GM18507 (cell line): ENCODE measurements at regions not wholly inside any gene's neighbourhood (a gene's known extent, or its start where the extent isn't known, plus 50 kb on each side); places are given as distances from the start of the nearest gene placed in this dataset.
"Not testable (repeated sequence)": the region's sequence is repeated elsewhere in the genome, so short reads cannot be mapped to it uniquely, and the experiment has no call there.

Source experiments
- DNase-seq: peaks from one replicate; pipeline ENCODE4 v3.0.0; 2011; ENCODE audit warnings: low read depth; ENCODE audit not compliant: insufficient read length; ENCODE audit errors: extremely low spot score
- FAIRE-seq: peaks from 2 replicates; lab custom pipeline; 2011; peaks lifted over from hg19 to GRCh38; lab: Jason Lieb, UNC

DNA sequence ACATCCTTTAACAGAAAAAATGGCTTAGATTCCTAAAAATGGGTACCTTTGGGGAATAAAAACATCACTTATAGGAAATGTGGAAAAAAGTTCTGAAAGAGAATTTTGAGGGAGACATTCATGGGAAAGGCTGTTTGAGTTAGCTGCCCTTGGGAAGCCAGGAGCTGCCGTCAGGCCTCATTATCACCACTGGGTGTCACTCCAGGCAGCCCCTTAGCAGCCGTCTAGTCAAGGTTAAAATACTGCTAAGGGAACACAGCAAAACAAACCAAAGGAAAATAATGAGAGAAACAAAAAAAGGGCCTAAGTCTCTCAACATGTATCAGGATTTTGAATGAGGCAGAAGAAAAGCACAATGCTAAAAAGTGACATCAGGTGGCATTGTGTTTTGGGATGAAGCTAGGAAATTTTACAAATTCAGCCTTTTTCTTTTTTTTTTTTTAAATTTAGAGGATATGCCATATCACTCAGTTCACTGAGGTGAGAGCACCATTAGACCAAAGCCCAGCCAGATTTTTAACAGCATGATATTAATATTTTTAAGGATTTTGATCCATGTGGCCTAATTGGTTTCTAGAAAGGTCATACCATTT lies 235.3 kb downstream of the GPAT3 start:
- no peak for DNase-seq
- FAIRE-seq, result peak; percentile 31

DNA sequence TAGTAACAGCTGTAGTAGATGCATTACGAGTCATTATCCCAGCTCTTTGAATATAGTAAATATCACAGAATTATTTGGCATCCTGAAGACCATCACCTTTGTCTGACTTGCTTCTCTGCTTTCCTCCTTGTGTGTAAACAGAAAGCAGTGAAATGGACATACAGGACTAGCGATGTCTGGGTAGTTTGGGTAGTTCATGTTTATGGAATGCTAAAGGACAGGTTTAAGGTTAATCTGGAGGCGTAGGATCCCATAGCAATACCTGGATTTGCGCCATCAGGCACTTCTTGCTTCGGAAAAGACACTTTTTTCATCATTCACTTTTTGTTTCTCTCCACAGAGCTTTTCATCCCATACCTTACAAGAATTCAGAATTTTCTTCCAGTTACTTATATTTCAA lies 232.2 kb downstream of the GPAT3 start:
- no peak for FAIRE-seq
- no peak for DNase-seq

DNA sequence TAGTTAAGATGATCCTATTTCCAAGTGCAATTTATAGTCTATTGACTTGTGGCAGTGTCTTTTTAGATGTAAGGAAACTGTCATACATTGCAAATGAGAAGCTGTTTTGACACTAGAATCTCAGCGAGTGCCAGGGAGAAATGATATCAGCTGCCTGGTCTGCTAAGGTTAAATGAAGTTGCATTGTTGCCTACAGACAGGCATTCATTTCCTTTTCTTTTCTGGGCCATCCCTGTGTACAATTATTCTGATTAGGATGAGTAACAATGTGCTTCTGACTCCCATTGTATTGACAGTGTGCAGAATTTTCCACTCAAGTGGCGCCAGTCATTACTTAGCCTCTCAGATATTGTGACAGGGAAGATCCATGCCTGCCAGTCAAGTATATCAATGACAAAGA lies 231.2 kb downstream of the GPAT3 start:
- DNase-seq (no peak), FAIRE-seq (no peak)

DNA sequence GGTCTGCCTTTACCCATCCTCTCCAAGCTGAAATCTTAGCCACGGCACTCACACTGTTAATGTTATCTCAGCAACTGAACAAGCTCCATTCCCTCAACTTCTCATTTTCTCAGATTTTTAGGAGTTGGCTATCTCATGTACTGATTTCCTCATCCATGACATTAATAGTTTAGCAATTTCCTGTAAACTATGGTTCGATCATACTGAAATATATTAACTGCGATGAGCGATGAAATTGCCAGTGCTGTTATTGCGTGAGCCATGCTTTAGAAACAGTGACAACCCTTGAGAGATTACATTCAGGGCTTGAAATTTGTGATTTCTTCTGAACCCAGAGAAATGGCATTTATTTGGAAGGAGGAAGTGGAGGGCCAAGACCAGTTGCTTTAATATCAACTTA lies 223.7 kb downstream of the GPAT3 start:
- DNase-seq (no peak), FAIRE-seq (no peak)

- FAIRE-seq, result no peak
- DNase-seq, result no peak
These were observed 222.4 kb downstream of the GPAT3 start for GRCh38 chr4:83758285-83758684.

- no peak for FAIRE-seq
- no peak for DNase-seq
These were observed 221.3 kb downstream of the GPAT3 start for GRCh38 chr4:83757121-83757621.

GRCh38 chr4:83753260-83753659 lies 217.4 kb downstream of the GPAT3 start:
- no peak for FAIRE-seq
- no peak for DNase-seq

- DNase-seq (no peak), FAIRE-seq (no peak)
These were observed 215.5 kb downstream of the GPAT3 start for GRCh38 chr4:83751336-83751949.

- FAIRE-seq, result no peak
- no peak for DNase-seq
These were observed 212.8 kb downstream of the GPAT3 start for GRCh38 chr4:83748711-83749110.

- FAIRE-seq, result no peak
These were observed 203.0 kb downstream of the GPAT3 start for GRCh38 chr4:83738895-83739294.

GRCh38 chr4:83734576-83734975 lies 198.7 kb downstream of the GPAT3 start:
- DNase-seq (no peak), FAIRE-seq (no peak)

More at GRCh38 chr4:83738895-83739294, 203.0 kb downstream of the GPAT3 start:
- DNase-seq, result no peak

DNA sequence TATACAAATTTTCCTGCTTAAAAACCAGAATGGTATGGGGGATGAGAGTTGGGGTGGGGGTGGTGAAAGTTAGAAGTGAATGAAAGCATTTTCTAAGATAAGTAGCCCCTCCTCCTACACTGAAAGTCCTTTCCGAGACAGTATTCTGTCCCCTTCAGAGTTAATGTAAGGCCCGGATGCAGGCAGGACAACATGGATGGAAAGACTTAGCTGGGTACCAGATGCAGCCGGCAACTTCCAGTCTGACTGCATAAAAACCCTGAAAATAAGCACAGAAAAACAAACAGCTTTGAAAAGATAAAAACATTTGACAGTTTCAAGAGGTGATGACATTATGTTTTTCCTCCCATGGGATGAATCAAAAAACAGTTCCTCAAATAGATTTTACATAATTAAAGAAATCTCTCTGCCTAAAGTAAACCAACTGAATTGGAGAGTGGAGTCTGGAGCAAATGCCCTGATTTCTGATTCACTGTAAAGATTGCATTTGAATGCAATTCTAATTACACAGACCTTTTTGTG lies 196.3 kb downstream of the GPAT3 start:
- DNase-seq, result no peak
- no peak for FAIRE-seq

DNA sequence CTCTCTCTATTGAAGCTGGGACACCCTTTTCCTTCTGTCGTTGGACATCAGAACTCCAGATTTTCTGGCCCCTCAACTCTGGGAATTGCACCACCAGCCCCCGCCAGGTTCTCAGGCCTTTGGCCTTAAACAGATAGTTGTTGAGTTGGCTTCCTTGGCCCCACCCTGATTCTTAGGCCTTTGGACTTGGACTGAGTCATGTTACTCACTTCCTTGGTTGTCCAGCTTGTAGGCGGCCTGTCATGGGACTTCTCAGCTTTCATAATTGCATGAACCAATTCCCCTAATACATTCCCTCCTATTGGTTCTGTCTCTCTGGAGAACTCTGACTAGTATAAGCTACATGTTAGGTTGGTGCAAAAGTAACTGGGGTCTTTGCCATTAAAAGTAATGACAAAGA lies 195.7 kb downstream of the GPAT3 start:
- FAIRE-seq (no peak), DNase-seq (no peak)

DNA sequence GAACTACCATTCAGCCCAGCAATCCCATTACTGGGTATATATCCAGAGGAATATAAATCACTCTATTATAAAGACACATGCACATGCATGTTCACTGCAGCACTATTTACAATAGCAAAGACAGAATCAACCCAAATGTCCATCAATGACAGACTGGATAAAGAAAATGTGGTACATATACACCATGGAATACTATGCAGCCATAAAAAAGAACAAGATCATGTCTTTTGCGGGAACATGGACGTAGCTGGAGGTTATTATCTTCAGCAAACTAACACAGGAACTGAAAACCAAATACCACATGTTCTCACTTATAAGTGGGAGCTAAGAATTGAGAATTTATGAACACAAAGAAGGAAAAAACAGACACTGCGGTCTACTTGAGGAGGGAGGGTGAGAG lies 195.1 kb downstream of the GPAT3 start:
- not testable (repeated sequence) for DNase-seq, FAIRE-seq

DNA sequence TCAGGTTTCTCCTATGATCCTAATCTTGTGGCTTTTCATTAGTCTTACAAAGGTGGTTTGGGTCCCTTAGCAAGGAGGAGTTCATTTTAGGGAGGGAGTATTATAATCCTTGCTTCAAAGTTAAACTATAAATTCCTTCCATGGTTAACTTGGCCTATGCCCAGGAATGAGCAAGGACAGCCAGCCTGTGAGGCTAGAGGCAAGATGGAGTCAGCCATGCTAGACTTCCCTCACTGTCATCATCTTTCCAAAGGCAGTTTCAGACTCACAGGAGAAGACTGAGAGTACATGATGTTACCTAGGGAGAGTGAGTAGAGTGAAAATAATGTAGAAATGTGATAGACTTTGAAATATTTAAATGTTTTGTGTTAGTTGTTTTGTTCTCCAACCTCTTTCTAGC lies 192.3 kb downstream of the GPAT3 start:
- DNase-seq (no peak), FAIRE-seq (no peak)

- FAIRE-seq, result no peak
- no peak for DNase-seq
These were observed 189.6 kb downstream of the GPAT3 start for GRCh38 chr4:83725336-83726085.

DNA sequence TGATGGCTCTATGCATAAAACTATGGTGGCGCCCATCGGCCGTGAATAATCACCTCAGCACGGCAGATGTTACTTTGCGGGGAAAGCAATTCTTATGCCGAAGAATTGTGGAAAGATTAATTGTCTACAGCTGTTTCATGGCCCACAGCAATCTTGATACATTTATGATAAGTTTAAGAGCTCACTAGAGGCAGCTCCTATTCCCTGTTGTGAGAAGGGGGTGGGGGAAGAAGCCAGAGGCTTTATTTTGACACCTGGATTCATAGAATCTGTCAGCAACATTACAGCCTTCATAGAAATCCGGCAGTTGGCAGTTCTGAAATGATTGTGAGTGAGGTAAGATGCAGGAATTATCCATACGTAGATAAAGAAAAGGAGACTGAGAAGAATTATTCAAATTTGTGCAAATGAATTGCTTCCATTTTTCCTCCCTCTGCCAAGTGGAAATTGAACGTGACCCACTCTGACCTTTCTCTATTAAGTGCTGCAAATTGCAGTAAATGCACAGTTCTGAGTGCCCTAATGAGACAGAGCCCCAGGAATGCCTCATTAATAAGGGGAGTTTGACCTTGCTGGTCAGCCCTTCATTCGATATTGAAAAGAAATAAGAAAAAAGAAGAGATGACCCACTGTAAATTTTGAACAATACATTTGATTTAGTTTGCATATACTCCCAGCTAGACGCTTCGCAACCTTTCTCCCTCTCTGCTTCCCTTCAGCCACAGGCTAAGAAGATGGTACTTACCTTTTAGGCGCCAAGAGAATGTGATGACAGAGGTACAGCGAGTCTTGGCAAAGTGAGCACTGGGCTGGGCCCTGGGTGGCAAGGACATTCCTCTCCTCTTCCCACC lies 188.8 kb downstream of the GPAT3 start:
- FAIRE-seq (no peak), DNase-seq (no peak)

DNA sequence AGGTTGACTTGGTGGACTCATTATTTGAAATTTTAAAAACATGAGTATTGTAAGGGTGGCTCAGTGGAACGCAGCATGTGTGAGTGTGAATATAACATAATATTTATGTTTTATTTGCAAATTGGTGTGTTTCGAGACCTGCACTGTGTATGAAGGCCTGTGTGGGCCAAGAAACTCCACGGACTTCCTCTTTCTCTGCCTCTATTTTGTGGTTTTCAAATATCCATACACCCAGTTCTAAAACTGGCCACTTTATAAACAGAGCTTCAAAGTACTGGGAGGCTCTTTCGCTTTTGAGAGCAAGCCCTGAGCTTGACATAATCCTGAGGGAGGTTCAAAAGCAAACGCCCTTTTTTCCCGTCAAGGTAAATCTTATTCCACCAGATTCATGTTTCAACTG lies 187.7 kb downstream of the GPAT3 start:
- FAIRE-seq, result no peak
- DNase-seq, result no peak

DNA sequence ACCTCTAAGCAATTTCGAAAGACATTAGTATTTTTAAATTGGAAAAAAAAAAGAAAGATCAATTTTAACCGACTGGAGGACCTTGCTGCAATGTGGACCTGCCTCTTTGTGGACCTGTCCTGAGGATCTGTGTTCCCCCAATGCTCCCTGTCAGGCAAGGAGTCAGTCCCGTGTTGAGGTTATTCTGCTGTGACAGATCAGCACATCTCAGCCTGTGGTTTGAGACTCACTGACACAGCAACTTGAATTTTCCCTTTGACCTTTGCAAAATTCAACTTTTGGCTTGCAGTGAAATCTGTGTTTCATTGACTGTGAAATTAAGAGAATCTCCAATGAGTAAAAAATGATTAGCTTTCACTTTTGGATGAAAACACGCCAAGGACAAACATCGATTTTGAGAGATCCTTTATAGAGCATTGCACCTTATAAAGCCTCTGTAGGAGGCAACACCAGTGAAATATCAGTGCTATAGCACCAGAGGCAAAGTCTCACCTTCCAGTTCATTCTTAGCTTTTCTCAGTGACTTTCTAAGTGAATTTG lies 186.9 kb downstream of the GPAT3 start:
- no peak for FAIRE-seq
- DNase-seq, result no peak
